ENCODE measurements at regions not wholly inside any gene's neighbourhood (a gene's known extent, or its start where the extent isn't known, plus 50 kb on each side); places are given as distances from the start of the nearest gene placed in this dataset.
"Not testable (repeated sequence)": the region's sequence is repeated elsewhere in the genome, so short reads cannot be mapped to it uniquely, and the experiment has no call there.

GRCh38 chr2:77793500-77793899, 271.3 kb upstream of the LRRTM4 start:
- TF ChIP-seq CTCF, POLR2AphosphoS5, POLR2A, EP300 (IDR thresholded peaks at IDR 0.05): not testable (repeated sequence)

Data from sigmoid colon (tissue), 4 donors.